Activated naive CD4-positive, alpha-beta T cell treated with anti-CD3 and anti-CD28 coated beads, Interleukin-2, amount 50 U/mL, for 16 hours (primary cell): ENCODE measurements at regions not wholly inside any gene's neighbourhood (a gene's known extent, or its start where the extent isn't known, plus 50 kb on each side); places are given as distances from the start of the nearest gene placed in this dataset.

Experiments used
- DNase-seq: peaks from one replicate; pipeline ENCODE4 v3.0.0-alpha.2; 2020

DNA sequence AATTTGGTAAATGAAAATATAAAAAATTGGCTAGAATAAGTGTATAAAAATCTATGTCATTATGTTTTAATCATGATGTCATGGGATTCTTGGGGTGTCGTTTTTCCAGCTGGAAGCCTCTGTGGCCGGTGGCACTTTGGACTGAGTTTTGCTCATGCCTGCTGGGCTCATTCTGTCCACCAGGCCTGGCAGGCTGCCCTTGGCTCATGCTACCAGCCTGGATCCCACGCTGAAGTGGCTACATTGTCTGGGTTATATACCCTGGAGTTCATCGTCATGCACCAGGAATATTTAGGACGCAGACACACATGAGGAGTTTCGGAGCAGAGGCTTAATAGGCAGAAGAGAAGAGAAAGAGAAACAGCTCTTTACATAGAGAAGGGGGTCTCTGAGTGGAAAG lies 1913.7 kb upstream of the WWC1 start:
- no peak for DNase-seq

DNA sequence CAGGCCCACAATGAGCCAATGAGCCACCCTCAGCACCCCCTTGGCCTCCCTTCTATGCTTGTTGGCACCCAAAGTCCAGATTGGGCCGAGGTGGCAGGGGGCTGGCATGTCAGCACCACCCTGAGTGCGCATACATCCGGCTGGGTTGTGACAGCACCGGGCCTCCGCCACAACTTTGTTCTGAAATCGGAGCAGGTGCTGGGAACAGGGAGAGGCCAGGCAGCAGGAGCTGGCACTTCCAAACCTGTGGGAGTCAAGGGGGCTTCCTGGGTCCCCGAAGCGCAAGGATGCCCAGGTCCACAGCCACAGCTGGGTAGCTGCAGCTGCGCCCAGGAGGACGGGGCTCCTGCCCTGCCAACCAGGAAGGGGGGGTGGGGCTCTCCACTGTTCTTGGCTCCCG lies 1911.9 kb upstream of the WWC1 start:
- DNase-seq: no peak

DNA sequence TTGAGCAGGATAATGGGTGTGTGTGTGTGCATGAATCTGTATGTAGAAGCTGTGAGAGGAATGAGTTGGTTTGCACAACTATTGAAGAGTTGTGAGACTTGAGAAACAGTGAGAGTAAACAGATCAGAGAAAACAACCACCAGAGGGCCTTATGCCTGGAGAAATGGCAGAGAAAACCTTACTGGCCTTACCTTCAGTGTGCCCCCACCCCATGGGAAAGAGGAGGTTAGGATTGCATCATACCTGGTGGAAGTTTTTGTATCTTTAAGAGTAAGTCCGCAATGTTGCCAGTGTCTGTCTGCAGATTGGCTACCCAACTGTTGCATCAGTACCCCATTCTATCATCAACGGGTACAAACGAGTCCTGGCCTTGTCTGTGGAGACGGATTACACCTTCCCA lies 1909.4 kb upstream of the WWC1 start:
- no peak for DNase-seq

DNA sequence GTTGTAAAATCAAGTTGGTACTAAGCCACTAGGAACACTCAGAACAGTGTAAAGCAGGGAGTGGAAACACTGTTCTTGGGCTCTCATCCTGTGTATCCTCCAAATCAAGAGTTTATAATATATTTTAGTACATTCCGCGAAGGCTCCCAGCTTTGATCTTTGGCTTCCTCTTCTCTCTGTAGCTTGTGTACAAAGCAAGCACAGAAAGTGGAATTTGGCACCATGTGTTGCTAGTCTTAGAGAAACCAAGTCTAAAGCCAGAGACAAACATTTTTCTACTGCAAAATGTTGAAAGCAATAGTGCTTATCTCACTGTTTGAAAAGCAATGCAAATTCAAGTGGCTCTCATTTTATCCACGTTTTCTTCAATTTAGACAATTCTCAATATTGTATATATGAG lies 1893.3 kb upstream of the WWC1 start:
- DNase-seq: no peak

DNA sequence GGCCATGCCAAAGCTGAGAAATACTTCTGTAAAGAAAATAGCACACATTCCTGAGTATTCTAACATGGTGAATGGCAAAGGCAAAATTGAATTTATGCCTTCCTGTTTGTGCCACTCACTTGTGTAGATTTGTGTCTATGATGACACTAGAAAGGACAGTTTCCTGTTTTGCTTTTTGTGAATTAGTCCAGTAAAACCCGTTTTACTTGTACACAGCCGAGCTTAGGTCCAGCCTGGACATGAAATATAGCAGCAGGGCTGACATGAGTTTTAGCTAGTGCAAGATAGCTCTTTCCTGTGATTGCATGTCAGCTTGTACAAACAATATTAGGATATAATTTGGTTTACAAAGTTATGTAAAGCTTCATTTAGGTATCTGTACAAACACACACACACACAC lies 1891.7 kb upstream of the WWC1 start:
- no peak for DNase-seq

DNA sequence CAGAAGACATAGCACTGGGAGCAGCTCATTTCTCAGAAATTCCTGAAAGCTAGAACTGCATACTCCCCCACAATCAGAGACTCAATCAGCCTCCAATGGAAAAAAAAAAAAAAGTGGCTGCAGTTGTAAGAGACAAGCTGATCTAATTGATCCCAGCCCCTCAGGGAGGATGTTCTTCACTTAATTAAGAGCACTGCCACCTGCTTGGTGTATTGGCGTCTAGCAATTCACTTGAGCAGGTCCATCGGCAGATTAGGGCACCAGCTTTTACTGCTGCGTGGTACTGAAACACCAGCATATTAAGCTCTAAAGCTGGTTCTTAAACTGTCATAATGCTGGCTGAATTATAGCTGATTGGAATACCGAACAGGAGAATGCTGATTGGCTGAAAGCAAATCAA lies 1890.1 kb upstream of the WWC1 start:
- no peak for DNase-seq

DNA sequence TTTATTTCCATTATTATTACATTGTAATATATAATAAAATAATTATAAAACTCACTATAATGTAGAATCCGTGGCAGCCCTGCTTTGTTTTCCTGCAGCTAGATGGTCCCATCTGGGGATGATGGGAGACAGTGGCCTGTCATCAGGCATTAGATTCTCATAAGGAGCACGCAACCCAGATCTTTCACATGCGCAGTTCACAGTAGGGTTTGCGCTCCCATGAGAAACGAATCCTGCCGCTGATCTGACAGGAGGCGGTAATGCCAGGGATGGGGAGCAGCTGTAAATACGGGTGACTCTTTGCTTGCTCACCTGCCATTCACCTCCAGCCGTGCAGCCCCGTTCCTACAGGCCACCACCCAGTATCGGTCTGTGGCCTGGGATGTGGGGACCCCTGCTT lies 1879.3 kb upstream of the WWC1 start:
- no peak for DNase-seq

DNA sequence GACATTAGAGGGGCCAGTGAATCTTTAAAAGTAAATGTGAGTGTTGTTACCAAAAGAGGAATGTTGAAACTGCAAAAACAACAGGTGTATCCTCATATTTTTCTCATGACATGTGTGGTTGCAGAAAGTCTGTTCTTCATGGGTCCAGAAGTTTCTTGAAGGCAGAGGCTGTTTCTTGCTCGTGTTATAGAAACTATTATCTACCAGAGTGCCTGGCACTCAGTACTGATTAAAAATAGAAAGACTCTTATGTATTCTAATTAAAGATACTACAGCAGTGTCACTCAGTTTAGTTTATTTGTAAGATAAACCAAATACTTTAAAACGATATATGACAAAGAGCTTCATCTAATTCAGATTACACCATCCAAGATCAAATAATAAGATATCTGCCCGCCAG lies 1864.2 kb upstream of the WWC1 start:
- no peak for DNase-seq

DNA sequence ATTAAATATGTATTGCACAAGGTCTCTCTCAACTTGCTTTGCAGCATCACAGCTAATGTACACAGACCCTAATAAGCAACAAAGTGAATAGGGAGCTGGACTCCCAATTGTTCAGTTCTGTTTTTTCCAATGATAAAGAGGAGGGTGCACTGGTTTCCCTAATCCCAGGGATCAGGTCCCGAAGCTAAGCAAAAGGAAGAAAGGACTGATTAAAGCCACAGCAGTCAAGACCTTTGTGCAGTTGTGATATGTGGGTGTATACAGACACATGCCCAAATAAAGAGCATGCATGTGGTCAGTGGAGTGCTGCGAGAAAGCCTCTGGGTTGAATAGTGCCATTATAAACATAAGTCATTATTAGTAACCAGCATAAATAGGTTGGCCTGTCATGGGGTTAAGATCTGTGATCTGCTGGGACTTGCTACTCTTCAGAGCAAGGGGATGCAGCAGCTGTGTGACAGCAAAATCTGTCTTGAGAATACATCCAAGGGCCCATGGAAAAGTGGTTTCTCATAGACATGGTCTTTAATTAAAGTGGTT lies 1863.1 kb upstream of the WWC1 start:
- no peak for DNase-seq

DNA sequence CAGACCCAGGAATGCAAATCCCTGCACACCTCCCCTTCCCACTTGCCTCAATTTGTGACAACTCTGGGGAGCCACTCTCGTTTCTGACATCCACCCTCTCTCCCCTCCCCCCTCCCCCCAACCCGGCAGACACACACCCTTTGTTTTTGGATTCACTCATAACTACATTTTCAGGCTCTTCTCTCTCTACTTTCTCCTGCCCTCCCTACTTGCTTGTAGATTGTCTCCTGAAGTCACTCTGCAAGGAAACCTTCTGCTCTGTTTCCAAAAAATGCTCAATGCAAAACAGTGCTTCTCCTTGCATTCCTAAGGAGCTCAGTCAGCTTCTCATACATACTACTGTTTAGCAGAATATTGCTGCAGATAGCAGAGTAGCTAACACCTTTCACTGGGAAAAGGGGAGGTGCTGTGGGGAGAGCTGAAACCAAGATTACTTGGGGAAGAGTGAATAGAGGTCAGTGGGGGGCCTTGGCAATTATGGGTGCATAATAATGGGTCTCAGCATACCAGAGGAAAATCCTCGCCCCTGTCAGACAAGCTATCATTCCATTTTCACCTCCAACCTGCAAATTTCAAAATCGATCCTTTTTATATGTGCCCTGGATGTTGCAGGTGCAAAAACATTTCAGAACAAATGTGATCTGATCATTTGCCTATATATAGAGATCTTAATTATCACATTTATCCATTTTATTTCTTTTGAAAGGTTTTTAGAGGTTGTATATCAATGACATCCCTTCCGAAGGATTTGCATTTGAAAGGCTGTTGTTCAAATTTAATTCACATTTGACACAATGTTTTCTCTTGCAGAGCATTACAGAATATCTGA lies 1860.7 kb upstream of the WWC1 start:
- no peak for DNase-seq

DNA sequence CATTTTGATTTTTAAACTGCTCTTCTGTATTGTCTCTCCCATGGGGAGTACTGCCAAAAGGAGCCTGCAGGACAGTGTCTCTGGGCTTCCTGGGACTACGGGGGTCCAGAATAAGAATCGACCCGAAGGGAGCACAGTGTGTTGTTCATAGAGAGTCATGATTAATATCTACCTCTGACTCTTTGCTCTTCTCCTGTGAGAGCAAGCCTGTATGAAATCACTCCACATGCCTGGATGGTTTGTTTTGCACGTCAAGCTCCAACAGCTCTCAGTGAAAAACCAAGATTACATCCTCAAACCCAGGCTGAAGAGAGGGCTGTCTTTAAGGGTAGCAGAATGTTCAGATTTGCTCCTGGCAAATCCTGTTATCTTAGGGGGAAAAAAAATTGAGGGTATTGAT lies 1860.0 kb upstream of the WWC1 start:
- DNase-seq: no peak

DNA sequence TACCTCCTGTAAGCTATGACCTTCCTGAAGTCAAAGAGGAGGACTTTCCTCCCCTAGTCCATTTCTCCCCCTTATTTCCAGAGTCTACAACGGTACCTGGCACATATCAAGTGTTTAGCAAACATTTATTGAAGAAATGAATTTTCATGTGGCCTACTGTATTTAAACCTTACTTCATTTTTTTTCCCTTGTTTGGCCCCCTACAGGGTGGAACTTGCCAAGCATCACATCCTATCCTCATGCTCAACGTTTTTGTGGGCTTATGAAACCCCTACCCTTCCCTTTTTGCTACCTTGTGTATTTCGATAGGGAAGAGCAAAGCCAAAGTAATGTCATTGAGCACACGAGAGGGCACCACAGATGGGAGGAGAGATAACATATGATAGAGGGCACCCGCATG lies 1857.8 kb upstream of the WWC1 start:
- DNase-seq: no peak

DNA sequence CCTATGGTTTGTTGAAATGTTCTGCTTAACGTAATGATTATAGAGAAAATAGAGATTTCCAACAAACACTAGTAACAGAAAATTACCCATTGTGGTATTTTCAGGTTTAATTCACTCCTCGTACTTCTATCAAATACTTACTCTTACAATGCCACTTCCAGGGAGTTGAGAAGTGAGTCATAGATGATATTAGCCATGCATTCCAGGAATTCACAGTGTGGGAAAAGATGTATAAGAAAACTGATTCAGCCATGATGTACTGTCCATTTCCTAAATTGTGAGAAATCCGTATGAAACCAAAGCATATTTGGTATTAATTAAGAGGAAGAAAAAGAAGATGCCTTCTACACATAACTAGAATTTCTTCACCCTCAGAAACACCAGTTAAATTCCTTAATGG lies 1854.6 kb upstream of the WWC1 start:
- DNase-seq: no peak

DNA sequence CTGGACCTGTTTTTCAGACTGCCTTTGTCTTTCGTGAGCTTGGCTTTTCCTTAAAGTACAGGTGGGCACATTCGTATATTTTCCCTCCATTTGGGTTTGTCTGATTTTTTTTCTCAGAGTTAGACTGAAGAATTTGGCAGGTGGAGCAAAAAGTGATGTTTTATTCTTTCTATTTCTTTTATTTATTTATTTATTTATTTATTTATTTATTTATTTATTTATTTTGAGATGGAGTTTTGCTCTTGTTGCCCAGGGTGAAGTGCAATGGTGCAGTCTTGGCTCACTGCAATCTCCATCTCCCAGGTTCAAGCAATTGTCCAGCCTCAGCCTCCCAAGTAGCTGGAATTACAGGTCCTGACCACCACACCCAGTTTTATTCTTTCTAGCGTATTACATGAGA lies 1805.1 kb upstream of the WWC1 start:
- DNase-seq: no peak

DNA sequence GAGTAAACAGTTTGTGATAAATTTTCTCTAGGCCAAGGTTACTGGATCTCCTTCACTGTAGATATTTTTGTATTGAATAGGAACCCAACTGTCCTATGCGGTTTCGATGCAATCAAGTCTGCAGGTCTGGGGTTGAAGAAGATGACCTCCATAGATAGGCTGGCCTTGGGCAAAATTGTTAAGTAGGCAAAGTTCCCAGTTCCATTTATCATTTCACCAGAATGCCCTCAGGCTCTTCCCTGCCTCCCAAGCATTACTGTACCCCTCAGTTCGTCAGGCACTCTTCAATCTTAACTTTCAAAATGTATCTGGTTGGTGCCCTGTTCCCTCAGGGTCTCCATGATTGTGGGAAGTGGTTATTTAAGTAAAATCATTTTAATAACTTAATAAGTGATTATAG lies 1802.9 kb upstream of the WWC1 start:
- no peak for DNase-seq

DNA sequence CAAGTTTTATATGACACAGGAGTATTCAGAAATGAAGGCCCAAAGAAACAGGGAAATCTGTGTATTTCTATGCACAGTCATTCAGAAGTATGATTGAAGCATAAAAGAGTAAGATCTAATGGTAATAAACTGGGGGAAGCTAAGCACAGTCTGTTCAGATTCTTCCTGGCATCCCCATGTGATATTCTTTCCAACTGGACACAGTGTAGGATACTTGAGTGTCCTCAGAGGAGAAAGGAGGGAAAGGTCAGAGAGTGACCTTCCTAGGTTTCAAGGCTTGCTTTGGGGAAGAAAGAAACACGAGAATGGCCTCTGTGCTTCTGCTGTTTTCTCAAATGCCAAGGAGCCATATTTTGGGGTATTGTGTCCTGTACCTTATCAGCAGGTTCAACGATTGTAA lies 1798.4 kb upstream of the WWC1 start:
- no peak for DNase-seq

DNA sequence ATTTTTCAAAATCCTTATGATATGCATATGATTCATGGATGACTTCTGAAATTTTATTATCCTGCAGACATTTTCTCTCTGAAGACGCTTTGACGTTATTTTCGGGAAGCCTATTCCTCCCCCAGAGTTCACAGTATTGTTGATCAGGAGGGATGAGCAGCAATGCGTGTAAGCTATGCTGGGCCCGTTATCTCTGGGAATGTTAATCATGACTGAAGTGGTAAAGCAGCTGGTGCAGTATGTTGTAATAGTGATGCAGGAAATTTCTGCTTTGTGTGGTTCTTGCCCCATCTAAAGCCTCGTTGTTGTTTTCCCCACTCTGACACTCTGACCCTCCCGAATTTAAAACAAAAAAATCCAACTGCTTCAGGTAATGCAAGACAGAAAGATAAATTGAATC lies 1797.8 kb upstream of the WWC1 start:
- DNase-seq: no peak

DNA sequence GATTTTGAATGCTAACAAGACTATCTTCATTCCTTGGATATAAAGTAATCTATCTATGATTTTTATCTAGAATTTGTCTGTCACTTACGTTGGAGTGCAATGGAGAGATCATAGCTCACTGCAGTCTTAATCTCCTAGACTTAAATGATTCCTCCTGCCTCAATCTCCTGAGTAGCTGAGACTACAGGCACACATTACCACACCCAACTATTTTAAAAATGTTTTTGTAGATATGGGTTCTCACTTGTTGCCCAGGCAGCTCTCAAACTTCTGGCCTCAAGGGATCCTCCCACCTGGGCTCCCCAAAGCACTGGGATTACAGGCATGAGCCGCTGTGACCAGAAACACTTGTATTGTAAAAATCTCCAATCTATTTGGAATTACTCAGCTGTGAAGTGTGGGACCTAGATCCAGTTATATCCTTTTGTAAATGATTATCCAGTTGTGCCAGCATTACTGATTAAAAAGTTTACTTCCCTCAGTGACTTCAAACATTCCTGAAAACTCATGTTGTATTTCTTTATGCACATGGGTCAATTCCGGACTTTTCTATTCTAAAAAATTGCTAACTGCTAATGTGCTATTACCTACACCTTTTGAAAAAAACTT lies 1793.8 kb upstream of the WWC1 start:
- DNase-seq: no peak

DNA sequence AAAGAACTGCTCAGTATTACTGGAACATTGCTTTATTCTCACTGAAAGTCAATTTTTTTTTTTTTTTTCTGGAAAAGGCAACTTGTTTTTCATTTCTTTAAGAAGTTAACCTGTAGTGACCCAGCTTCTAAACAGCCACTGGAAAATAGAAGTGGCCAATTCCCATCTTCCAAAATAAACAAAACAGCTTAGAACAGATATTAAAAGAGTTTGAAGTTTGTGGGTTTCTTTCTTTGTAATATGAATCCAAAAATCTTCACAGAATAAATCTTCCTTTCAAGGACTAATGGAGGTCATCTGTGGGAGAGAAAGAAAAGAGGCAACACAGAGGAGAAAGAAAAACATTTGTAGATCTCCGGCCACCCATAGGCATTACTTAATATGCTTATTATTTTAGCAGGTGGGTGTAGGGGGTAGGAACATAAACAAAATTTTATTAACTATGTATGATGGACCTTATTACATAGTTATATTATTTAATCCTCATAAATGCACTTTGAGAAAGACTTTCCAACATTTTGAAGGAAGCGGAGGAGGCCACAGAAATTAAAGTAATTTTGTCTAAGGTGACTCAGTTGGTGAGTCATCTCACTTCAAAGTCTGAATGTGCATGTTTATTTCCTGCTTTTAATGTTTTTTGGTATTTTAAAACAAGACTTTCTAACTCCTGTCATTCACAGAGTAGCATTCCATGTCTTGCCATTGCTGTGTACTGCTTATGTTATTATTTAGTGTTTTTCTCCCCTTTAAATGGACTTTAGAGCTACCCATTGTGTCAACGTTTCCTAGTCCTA lies 1791.8 kb upstream of the WWC1 start:
- no peak for DNase-seq

DNA sequence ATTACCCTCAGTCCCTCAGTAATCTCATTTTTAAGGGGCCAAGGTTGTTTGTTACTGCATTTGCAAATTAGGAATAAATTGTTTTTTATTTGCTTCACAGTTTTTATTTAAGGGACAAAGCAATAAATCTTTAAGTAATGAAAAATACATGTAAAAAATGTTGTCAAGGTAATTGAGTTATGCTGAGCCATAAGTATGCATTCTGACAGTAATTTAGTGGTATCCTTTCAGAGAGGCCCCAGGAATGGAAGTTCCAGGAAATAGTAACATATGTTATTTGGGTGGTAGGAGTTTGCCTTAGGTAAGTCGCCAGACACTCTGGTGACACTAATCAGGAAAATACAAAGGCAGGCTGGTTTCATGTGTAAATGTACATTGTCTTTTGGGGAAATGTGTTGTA lies 1787.9 kb upstream of the WWC1 start:
- no peak for DNase-seq

DNA sequence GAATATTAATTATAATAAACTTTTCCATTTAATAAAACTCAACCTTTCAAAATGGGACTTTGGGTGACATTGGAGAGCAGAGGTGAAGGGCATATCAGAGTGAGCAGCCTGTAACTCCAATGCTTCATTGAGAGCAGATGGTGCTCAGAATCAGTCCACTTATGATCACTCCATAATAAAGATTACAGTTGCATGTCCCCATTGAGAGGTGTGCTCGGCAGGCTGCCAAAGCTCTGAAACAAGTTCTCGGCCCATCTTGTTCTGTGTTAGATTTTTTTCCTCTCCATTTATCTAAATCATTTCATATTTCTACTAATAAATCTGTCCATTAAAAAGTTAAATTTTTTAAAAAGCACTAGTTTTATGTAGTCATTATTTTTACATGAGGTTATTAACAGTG lies 1786.4 kb upstream of the WWC1 start:
- no peak for DNase-seq

DNA sequence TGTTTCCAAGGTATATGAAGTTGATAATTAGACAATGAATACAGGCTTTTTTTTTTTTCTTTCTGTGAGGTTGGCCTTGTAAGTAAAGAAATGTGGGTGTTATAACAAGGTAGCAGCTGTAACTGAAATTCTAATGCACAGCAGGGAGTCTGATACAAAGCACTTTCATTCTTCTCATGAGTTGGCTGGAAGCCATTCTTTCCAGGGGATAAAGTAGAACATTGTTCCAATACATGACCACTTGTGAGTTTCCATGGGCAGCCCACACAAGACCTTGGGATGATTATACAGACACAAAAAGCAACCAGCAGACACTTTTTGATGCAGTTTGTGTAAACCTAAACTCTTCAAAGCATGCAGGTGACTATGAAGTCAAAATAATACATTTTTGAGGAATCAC lies 1785.9 kb upstream of the WWC1 start:
- no peak for DNase-seq

DNA sequence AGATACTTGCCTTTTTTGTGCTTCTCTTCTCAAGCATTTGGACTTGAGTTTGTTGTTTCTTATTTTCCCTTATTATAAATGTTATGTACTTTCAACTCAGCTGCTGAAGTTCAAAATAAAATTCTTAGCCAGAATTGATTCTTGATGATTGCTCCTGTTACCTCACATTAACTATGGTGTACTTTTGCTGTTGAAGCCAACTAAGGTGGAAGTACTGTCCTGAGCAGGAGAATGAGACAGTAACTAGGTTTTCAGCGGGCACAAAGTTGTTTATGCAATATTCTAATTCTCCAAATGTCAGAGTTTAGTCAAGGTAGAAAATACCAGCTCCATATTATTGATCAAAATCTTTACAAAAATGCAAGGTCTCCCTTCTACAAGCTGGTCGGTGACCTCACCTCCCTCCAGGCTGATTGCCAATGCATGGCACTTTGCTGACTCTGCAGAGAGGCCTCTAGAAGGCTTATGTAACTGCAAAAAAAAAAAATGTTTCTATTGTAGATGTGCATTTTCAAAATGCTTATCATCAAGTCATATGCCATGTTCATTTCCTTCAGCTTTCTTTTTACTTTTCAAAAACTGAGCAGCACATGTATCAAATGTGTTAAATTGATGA lies 1783.5 kb upstream of the WWC1 start:
- DNase-seq: no peak

DNA sequence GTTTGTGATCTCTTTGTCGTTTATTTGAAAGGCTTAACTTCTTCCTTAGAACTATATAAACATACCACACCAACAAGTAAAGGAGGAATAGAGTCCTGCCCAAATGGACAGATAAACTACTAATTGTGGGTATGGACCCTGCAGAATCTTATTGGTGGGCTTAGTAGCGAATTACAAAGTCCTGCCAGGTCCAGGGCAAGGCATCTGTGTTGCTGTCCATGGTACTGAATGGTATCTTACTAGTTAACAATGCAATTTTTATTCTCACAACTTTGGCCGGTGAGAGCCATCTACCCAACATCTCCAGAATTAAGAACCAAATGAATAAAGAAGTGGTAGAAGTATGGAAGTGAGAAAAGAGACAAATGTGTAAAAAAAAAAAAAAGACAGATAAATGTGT lies 1782.4 kb upstream of the WWC1 start:
- DNase-seq: no peak
